GM18861 (cell line): ENCODE measurements at regions not wholly inside any gene's neighbourhood (a gene's known extent, or its start where the extent isn't known, plus 50 kb on each side); places are given as distances from the start of the nearest gene placed in this dataset.

ENCODE experiments used
- ATAC-seq: cut with Tn5 transposase; IDR thresholded peaks from one replicate; pipeline ENCODE4 v1.9.1; 2021; ENCODE audit not compliant: unreplicated experiment

DNA sequence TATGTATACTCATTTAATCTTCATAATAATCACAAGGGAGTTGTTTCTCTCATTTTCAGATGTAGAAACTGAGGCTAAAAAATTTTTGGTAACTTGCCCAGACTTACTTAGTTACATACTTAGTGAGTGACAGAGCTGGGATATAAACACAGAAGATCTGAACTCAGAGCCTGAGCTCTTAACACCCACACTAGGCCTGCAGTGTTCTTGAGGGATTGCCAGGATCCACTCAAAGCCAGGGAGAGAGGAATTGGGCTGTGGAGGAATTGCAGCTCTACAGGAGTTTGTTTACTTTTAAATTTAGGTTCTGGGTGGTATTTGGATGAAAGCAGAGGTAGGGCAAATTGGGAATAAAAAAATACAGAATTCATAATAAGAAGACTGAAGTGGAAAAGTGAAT is 515.1 kb upstream of the PLXNA2 start:
- ATAC-seq: no peak

GRCh38 chr1:208763971-208764370 is 519.8 kb upstream of the PLXNA2 start:
- ATAC-seq: no peak

DNA sequence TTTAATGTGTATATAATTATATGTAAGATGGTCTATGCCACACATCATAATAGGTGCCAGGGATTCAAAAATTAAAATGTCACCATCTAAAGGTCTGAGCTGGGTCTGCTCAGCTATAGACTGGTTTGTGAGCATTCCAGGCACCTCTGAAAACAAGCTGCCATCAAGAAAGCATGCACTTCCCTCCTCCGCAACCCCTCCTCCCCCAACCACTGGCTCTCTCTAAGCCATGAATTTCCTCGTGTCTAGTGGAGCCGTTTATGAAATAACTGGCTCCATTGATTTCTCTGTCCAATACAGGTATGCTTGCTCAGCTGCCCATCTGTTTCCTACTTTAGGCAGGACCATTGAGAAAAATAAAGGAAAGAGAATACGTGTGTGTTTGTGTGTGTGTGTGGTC is 522.6 kb upstream of the PLXNA2 start:
- ATAC-seq: no peak

DNA sequence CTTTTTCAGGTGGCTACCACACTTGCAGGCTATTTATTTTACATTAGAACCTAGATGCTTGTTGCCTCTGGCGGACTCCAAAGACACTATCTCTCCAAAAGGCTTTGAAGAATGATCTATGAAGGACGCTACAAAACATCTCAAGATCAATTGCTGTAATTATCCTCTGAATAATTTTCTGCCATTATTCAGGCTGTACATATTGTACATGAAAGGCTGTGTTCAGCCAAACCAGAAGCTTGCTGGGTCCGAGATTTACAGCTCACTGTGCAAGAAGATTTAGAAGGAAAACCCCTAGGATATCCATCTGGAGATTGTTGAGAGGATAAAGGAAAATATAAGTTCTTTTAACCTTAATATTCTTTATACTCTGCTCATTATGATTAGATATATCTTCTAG is 523.6 kb upstream of the PLXNA2 start:
- ATAC-seq: no peak

GRCh38 chr1:208772891-208773290 is 528.7 kb upstream of the PLXNA2 start:
- ATAC-seq: no peak

- no peak for ATAC-seq
These were observed 531.7 kb upstream of the PLXNA2 start for GRCh38 chr1:208775841-208776240.

DNA sequence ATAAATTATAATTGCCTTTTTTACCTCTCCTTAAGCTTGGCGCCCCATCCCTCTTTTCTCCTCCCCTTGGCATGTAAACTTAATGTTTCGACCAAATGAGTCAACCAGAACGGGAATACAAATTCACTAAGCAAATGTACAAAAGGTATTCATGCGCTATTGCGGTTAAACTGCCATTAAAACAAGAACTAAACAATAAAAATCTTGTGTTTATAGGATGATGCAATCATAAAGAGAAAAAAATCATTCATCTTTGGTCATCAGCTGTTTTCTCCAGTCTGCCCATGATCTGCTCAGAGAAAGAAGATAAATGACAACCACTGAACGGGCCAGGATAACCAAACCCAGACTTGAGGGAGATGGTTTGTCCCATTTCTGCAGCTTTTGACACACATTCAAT is 534.2 kb upstream of the PLXNA2 start:
- no peak for ATAC-seq

DNA sequence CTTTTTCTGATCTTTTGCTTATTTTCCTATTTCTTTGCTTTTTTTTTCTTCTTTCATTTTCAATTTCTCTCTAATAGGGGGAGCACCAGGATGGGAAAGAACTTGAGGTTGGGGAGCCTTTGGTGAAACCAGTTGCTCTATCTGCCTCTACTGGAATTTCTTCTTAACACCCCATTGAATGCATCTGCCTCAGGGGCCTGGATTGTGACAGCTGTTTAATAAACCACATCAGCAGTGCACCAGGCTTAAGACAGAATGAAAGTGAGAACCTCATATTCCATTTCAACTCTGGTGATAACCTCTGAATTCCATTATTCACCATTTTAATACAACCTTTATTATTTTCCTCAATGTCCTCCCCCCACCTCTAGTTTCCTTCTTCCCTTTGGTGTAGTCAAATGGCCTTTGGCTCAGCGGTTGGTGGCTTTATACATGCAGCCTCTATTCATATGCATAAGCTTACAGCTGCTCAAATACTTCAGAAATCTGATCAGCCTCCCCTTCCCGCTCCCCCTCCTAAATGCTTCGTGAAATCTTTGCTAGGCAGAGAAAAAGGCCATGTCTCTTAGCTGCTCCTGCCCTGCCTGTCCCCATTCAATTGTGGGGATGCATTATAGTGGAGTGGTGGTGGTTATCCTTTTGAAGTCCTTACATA is 537.3 kb upstream of the PLXNA2 start:
- no peak for ATAC-seq

DNA sequence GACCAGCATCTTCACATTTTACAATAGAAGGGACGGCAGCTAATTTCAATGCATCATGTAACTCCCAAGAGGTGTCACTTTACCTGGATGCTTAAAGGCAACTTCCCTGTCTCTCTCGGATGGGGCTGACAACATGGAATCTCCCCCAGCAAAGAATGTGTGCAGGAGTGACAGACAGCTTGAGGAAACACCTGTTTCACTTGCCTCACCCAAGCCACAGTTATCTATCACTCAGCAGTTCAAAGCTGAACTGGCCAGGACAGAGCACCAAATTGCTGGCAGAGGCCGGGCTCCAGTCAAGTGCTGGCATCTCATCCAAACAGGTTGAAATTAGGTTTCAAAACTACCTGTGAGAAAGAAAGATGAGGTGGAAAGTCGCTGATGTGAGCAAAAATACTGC is 538.0 kb upstream of the PLXNA2 start:
- ATAC-seq: no peak

DNA sequence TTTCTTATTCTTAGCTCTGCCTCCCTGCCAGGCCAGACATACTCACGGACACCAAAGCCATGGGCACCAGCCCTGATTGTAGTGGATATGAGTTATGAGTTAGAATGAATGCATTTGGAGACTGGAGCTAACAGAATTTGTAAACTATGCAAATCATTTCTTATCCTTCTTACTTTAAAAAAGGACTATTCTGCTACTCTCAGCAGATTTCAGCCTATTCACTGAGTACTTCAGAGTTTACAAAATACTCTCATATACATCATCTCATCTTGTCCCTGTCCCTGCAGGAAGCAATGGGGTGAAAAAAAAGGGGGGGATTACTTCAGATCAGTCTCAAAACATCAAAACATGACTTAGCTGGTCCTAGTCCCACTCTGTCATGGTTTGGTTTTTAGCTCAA is 541.4 kb upstream of the PLXNA2 start:
- ATAC-seq: no peak

GRCh38 chr1:208787219-208787618 is 543.0 kb upstream of the PLXNA2 start:
- ATAC-seq: no peak

DNA sequence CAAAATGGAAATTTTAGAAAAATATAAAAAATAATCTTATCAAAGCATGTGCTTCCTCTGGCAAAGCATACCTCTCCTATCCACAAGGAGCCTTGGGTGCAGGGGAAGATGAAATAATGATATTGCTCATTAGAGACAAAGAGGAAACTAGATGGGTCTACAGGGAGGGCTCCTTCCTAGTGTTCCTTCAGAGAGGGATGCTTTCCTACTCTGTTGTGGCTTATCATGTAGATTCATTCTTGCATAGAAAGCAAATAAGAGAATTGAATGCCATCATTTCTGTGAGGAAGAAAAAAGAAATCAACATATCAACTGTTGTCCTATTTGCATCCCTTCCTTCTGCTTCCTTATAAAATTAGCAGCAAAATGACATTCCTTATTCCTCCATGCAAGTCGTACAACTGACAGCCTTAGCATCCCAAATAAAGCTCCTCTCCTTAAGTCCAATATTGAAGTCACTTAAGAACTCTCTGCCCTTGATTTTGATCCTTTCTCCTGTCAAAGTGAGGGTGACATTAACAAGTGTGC is 543.9 kb upstream of the PLXNA2 start:
- ATAC-seq: no peak

- ATAC-seq: no peak
These were observed 547.3 kb upstream of the PLXNA2 start for GRCh38 chr1:208791456-208791855.

- no peak for ATAC-seq
These were observed 549.7 kb upstream of the PLXNA2 start for GRCh38 chr1:208793861-208794345.

DNA sequence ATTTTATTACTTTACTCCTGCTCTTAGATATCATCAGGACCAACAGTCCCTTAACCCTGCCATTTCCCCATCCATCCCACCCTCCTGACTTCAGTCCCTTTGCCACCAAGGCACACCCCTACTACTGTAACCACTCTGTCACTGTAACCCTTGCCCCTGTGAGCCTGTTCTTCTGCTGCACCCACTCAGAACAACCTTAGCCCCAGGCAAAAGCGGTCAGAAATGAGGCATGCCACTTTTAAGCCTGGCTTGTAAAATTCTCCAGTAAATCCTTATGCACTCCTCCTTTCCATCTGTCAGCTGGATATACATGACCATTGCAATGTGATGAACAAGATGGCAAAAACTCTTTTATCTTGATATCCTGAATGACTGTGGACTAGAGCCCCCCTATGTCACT is 555.0 kb upstream of the PLXNA2 start:
- ATAC-seq: no peak

- no peak for ATAC-seq
These were observed 559.0 kb upstream of the PLXNA2 start for GRCh38 chr1:208803011-208803811.

DNA sequence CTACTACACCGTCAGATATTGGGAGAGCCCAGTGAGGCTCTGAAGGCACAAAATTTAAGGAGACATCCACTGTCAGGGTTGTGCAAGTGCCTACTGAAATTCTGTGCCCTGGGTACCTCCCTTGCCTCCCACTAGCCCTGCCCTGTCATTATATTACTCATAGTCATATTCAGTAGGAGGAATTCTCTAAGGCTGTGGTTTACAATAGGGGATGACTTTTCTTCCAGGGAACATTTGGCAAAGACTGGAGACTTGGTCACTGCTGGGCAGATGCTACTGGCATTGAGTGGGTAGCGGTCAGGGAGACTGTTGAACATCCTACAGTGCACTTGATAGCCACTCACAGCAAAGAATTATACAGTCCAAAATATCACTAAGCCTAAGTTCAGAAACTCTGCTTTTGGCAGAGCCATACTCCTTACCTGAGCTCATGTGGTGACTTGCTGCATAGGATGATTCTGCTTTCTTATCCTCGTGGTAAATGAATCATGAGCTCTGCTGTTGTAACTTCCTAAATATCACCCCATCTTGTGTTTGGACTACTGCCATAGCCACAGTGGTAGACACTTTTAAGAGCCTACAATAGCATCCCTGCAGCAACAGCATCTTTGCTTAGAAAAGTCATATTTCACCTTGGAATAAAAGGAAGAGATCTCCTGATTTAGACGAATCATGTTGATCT is 563.4 kb upstream of the PLXNA2 start:
- no peak for ATAC-seq

- no peak for ATAC-seq
These were observed 564.1 kb upstream of the PLXNA2 start for GRCh38 chr1:208808301-208808700.

DNA sequence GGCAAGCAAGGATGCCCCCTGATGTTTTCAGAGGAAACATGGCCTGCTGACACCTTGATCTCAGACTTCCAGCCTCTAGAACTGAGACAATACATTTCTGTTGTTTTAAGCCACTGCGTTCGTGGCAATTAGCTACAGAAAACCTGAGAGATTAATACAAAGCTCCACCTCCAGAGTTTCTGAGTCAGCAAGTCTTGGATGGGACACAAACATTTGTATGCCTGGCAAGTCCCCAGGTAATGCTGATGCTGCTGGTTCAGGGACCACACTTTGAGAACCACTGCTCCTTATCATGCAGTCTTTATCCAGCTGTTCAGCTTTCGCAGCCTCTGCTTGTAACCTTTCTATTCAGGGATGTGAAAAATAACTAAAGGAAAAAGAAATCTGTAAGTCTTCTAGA is 565.7 kb upstream of the PLXNA2 start:
- ATAC-seq: no peak

GRCh38 chr1:208818770-208819445 is 574.7 kb upstream of the PLXNA2 start:
- ATAC-seq: no peak

DNA sequence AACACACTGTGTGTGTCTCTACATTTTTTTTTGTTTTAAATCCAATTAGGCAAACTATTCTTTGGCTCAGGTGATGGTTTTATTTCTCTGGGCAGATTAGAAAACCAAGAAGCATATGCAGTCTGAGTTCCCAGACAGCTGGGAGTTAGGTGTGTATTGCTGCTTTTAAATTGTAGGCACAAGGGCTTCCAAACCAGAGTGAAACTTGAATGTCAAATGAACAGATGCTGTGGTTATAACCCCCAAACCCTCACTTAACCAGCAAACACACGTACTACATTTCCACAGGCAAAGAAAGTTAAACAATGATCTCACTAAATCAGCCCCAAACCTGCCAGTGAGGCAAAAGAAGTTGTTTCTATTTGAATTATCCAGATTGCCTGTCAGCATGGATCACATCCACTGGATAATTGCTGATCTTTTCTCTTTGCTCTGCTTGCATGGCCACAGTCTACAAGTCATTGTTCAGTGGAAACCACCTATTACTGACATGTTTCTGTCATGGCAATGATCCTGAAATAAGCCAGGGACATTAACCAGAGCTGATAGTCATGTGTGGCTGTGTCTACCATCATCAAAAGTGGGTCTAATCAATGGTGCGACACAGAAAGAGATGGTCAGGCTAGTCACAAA is 576.5 kb upstream of the PLXNA2 start:
- ATAC-seq: no peak
